HG03457 (cell line): ENCODE measurements at regions not wholly inside any gene's neighbourhood (a gene's known extent, or its start where the extent isn't known, plus 50 kb on each side); places are given as distances from the start of the nearest gene placed in this dataset.
"Not testable (repeated sequence)": the region's sequence is repeated elsewhere in the genome, so short reads cannot be mapped to it uniquely, and the experiment has no call there.

ENCODE experiments used
- ATAC-seq: cut with Tn5 transposase; IDR thresholded peaks from one replicate; pipeline ENCODE4 v1.9.1; 2021; ENCODE audit warnings: moderate number of reproducible peaks; ENCODE audit not compliant: unreplicated experiment

DNA sequence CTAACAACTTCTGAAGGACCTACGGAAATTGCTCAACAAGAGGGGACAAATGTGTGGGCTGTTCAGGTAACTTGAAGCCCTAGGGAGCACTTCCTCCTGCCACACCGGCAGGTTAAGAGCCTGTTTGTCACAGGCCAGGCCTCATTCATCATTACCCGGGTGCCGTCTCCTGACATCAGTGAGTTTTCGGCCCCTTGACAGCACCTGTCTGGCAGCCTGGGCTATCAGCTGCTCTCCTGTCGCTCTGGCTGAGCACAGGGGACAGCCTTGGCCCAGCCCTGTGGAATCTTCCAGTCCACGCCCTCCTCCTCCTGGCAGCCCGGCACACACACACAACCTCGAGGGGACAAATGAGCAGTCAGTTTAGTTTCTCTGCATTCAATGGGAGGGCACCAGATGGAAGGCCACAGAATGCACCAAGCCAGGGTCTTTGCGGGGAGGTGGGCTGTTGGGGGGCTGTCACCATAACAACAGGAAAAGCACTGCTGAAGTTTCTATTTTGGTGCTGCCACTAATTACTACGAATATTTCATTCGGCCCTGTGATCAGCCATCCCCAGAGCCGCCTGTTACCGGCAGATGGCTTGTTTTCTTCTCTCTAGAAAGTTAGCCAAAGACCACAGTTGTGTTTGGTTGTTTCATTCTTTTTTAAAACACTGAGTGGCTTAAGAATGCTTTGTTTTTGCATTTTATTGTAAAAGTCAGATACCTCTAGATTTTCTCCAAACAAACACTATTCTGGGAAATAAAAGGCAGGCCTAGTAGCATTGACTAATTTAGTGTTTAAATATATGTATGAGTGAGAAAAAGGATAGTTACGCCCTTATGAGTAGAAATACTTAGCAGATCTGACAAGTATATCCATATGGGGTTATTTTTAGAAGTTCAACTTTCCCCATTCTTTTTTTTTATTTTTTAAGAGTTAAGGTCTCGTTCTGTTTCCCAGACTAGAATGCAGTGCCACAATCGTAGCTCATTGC, 189.9 kb upstream of the NDUFV2 start:
- peak; percentile 46 for ATAC-seq

DNA sequence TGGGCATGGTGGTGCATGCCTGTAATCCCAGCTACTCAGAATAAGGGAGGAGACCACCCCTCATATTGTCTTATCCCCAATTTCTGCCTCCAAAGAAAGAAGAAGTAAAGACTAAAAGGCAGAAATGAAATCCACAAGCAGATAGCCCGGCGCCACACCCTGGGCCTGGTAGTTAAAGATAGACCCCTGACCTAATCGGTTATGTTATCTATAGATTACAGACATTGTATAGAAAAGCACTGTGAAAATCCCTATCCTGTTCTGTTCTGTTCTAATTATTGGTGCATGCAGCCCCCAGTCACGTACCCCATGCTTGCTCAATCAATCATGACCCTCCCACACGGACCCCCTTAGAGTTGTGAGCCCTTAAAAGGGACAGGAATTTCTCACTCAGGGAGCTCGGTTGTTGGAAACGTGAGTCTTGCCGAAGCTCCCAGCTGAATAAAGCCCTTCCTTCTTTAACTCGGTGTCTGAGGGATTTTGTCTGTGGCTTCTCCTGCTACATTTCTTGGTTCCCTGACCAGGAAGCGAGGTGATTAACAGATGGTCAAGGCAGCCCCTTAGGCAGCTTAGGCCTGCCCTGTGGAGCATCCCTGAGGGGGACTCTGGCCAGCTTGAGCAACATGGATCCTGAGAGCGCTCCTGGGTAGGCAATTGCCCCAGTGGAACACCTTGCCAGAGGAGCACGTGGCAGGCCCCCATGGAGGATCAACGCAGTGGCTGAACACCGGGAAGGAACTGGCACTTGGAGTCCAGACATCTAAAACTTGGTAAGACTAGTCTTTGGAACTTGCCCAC, 188.7 kb upstream of the NDUFV2 start:
- ATAC-seq: not testable (repeated sequence)

GRCh38 chr18:8914404-8915264, 187.9 kb upstream of the NDUFV2 start:
- not testable (repeated sequence) for ATAC-seq

GRCh38 chr18:8920856-8921787, 181.4 kb upstream of the NDUFV2 start:
- not testable (repeated sequence) for ATAC-seq

DNA sequence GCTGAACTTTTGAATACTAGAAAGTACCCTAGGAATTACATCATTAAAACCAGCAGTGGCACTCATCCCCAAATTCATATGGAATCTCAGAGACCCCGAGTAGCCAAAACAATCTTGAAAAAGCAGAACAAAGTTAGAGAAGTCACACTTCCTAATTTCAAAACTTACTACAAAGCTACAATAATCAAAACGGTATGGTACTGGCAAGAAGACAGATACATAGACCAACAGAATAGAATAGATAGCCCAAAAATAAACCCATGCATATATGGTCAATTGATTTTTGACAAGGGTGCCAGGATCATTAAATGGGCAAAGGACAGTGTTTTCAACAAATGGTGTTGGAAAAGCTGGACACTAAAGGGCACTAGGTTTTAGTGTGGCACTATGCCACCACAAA, 176.0 kb upstream of the NDUFV2 start:
- ATAC-seq: no peak

DNA sequence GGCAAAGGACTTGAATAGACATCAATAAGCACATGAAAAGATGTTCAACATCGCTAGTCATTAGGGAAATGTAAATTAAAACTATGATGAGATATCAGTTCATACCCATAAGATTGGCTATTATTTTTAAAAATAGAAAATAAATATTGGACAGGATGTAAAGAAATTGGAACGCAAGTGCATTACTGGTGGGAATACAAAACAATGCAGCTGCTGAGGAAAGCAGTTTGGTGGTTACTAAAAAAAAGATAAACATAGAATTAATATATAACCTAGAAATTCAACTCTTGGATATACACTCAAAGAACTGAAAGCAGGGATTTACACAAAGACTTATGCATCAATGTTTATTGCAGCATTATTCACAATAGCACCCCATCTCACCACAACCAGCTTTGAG, 174.5 kb upstream of the NDUFV2 start:
- ATAC-seq: no peak

GRCh38 chr18:8928847-8929780, 173.4 kb upstream of the NDUFV2 start:
- ATAC-seq: no peak

DNA sequence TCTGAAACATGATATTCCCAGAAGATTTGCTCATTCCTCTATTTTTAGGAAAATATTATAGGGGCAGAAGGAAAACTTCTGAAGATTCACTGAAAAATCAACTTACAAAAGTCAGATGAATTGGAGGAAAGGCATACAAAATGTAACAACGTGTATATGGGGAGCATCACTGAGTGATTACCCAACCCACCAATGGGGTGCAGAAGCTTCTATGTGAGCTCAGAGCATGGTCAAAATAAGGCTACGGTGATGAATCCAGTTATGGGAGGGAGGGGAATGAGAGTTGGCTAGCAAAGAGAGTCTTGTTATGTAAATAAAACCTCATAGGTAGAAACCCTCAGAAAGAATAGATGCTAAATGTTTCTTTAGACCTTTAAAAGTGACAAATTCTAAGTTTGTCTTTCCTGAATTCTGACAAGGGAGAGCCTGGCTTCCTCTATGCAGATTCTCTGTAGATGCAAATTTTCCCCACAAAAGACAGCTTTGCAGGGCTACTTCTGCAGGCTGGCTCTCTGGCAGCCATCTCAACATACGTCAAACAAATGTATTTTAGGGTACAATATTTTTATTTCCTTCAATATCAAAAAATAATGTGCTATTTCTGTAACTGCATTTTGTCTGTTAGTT, 171.4 kb upstream of the NDUFV2 start:
- ATAC-seq: no peak

- no peak for ATAC-seq
These were observed 169.6 kb upstream of the NDUFV2 start for GRCh38 chr18:8932866-8933265.

DNA sequence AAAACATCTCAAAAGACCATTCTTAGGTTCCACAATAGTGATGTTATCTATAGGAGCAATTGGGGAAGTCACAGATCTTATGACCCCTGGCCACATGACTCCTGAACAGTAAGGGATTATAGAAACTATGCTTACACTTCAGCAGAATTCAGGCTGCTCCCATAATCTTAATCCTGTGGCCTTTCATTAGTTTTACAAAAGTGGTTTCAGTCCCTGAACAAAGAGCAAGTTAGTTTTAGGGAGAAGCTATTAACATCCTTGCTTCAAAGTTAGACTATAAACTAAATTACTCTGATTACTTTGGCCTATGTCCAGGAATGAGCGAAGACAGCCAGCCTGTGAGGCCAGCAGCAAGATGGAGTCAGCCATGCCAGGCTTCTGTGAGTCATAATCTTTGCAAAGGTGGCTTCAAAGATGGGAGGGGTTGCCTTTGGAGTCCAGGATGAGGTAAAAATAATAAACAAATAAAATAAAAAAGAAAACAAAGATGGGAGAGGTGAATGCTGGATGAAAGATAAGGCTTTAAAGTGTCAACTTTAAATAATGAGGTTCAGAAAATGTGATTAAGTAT, 168.7 kb upstream of the NDUFV2 start:
- no peak for ATAC-seq

DNA sequence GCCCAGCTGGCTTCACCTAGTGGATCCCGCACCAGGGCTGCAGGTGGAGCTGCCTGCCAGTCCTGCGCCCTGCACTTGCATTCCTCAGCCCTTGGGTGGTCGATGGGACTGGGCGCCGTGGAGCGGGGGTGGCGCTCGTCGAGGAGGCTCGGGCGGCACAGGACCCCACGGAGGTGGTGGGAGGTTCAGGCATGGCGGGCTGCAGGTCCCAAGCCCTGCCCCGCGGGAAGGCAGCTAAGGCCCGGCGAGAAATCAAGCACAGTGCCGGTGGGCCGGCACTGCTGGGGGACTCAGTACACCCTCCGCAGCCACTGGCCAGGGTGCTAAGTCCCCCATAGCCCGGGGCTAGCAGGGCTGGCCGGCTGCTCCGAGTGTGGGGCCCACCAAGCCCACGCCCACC, 167.2 kb upstream of the NDUFV2 start:
- ATAC-seq: not testable (repeated sequence)

DNA sequence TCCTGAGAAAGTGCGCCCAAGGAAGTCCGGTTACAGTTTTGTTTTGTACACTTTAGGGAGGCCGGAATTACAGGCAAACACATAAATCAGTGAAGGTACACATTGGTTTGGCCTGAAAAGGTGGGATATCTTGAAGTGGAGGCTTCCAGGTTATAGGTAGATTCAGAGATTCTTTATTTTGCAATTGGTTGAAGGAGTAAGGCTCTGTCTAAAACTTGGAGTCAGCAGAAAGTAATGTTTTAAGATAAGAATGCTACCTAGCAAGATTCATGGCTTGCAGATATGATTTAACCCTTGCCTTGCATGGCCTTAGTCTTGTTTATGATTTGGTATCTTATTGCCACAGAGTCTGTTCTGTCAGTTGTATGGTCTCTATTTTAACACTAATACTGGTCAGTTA, 165.9 kb upstream of the NDUFV2 start:
- no peak for ATAC-seq

DNA sequence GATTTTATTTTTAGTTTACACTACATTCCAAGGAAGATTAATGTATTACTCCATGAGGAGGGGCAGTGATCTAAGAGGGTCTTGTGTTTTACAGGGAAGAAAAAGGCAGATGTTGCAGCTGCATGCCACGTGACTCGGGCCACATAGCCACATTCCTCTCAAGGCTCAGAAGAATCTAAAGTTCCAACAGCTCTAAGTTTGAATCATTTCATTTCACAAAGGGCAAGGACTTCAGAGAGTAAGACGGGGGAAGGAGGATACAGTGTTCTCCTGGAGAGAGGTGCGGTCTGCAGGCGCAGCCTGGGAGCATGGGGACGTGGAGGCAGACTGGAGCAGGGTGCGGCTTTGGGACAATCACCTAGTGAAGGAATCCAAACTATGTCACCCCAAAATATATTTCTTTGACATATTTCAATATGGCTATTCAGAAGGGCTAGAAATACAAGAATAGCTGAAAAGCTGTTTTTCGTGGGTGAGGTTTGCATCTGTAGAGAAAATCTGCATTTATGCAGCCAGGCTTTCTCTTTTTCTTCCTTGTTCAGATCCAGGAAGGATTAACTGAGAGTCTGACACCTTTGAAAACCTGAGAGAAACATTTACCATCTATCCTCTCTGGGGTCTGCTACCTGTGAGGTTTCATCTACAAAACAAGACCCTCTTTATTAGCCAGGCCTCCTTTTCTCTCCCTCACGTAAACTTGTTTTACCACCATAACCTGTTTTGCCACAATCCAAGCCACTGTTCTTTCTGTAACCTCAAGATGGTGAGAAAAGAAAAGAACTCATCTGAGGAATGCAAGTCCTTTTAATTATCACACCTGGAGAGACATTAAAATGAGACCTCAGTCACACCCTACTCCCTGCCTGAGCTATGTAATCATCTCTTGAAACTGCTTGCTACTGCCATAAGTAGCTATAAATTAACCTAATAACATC, 165.1 kb upstream of the NDUFV2 start:
- no peak for ATAC-seq

DNA sequence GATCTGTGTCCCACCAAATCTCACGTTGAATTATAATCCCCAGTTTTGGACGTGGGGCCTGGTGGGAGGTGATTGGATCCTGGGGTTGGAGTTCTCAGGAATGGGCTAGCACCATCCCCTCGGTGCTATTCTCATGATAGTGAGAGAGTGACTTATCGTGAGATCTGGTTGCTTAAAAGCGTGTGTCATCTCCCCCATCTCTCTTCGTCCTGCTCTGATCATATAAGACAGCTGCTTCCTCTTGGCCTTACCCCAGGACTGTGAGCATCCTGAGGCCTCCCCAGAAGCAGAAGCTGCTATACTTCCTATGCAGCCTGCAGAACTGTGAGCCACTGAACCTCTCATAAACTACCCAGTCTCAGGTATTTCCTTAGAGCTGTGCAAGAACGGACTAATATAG, 163.7 kb upstream of the NDUFV2 start:
- ATAC-seq: no peak

DNA sequence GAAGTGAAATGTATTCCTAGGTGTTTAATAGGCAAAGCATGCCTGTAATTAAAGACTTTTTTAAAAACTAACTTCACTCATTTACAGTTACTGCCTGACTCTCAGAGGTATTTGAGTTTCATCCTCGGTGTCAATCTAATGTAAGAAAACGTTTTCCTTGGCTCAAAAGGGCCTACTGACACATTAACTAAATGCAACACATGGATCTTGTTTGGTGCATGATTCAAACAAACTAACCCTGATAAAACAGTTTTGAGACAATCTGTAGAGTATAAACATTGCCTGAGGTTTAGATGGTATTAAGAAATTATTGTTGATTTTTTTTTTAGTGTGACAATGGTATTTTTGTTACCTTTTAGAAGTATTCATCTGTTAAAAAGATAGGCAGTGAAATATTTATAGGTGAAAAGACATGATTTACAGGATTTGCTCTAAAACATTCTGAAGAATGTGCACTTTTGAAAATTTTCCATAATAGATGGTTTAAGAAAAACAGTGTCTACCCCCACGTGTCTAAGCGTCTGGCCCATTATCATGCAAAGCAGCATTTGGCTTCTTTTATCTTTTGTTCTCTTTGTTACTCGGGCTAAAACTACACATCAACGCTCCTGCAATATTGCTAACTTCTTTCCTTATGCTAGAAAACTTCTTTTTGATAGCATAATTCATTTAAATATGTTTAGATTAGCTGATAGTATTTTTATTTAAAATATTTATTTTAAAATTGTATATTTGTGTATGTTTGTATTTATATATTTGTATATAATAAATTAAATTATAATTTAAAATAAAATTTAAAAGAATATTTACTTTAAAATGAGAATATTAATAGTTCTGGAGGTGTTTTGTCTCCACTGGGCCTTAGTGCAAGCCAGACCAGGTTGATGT, 160.2 kb upstream of the NDUFV2 start:
- ATAC-seq: no peak
